ENCODE measurements at regions not wholly inside any gene's neighbourhood (a gene's known extent, or its start where the extent isn't known, plus 50 kb on each side); places are given as distances from the start of the nearest gene placed in this dataset.
"Not testable (repeated sequence)": the region's sequence is repeated elsewhere in the genome, so short reads cannot be mapped to it uniquely, and the experiment has no call there.

DNA sequence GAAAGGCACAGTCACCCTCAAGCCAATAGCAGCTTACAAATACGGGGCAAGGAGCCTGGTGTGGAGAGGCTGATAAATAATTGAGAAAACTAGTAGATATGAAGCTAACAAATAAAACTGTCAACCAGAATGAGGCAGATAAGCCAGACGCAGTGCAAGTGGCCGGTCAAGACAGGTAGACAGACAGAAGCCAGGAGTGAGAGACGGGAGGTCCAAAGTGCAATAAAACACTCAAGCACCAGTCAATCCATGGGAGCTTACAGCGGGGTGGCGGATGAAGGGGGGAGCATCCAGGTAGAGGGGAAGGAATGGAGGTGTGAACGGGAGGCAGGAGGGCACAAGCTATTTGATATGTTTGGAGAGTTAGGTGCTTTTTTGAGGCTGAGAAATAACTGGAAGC is 193.1 kb downstream of the FOXD4L6 start:
- DNase-seq (ENCODE audit: low spot score) = no peak

DNA sequence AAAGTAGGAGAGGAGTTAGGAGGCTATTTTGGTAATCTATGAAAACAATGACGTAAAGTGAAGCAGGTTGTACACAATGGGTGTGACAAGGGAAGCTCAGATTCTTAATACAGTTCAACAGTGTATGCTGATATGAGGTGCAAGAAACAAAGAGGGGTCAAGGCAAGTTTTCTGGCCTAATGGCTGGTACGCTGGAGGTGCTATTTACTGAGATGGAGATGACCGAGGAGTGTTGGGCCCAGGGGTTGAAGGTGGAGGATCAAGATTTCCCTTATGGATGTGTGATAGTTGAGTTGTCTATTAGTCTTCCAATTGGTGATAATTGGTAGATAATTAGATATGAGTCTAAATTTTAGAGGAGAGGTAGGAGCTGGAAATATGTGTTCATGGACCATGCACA is 194.0 kb downstream of the FOXD4L6 start:
- not testable (repeated sequence) for DNase-seq (ENCODE audit: low spot score)

DNA sequence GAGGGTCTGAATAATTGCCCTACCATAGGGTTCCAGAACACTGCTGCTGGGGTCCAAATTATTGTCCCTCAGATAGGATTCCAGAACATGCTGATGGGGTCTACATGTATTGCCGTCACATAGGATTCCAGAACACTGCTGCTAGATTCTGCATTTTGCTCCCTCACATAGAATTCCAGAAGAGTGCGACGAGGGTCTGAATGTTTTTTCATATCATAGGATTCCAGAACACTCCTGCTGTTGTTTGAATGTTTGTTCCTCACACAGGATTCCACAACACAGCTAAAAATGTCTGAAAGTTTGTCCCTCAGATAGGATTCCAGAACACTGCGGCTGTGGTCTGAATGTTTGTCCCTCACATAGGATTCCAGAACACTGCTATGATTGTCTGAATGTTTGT is 198.1 kb downstream of the FOXD4L6 start:
- not testable (repeated sequence) for DNase-seq (ENCODE audit: low spot score)

DNA sequence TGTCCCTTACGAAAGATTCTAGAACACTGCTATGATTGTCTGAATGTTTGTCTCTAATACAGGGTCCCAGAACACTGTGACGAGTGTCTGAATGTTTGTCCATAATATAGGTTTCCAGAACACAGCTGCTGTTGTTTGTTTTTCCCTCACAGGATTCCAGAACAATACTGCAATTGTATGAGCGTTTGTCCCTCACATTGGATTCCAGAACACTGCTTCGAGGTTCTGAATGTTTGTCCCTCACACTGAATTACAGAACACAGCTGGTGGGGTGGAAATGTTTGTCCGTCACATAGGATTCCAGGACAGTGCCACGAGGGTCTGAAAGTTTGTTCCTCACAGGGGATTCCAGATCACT is 199.0 kb downstream of the FOXD4L6 start:
- DNase-seq (ENCODE audit: low spot score) = not testable (repeated sequence)

DNA sequence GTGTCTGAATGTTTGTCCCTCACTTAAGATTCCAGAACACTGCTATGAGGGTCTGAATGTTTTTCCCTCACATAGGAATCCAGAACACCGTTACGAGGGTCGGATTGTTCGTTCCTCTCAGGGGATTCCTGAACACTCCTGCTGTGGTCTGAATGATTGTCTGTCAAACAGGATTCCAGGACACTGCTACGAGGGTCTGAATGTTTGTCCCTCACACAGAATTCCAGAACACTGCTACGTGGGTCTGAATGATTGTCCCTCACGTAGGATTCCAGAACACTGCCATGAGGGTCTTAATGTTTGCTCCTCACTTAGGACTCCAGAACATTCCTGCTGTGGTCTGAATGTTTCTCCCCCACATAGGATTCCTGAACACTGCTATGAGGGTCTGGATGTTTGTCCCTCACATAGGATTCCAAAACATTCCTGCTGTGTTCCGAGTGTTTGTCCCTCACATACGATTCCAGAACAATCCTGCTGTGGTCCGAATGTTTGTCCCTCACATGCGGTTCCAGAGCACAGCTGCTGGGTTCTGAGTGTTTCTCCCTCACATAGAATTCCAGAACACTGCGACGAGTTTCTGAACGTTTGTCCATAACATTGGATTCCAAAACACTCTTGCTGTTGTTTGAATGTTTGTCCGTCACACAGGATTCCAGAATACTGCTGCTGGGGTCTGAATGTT is 199.5 kb downstream of the FOXD4L6 start:
- no peak for DNase-seq (ENCODE audit: low spot score)

DNA sequence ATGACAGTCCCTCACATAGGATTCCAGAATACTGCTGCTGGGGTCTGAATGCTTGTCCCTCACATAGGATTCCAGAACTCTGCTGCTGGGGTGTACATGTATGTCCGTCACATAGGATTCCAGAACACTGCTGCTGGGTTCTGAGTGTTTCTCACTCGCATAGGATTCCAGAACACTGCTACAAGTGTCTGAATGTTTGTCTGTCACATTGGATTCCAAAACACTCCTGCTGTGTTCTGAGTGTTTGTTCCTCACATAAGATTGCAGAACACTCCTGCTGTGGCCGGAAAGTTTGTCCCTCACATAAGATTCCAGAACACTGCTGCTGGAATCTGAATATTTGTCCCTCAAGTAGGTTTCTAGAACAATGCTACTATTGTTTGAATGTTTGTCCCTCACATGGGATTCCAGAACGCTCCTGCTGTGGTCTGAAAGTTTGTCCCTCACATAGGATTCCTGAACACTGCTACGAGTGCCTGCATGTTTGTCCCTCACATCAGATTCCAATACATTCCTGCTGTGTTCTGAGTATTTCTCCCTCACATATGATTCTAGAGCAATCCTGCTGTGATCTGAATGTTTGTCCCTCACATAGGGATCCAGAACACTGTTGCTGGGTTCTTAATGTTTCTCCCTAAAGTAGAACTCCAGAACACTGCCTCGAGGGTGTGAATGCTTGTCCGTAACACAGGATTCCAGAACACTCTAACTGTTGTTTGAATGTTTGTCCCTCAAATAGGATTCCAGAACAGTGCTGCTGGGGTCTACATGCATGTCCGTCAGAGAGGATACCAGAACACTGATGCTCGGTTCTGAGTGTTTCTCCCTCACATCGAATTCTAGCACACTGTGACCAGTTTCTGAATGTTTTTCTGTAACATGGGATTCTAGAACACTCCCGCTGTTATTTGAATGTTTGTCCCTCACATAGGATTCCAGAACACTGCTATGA is 200.4 kb downstream of the FOXD4L6 start:
- no peak for DNase-seq (ENCODE audit: low spot score)

DNA sequence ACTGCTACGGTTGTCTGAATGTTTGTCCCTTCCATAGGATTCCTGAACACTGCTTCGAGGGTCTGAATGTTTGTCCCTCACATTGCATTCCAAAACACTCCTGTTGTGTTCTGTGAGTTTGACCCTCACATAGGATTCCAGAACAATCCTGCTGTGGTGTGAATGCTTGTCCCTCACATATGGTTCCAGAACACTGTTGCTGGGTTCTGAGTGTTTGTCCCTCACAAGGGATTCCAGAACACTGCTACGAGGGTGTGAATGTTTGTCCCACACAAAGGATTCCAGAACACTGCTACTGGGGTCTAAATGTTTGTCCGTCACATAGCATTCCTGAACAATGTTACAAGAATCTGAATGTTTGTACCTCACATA is 201.2 kb downstream of the FOXD4L6 start:
- no peak for DNase-seq (ENCODE audit: low spot score)

DNA sequence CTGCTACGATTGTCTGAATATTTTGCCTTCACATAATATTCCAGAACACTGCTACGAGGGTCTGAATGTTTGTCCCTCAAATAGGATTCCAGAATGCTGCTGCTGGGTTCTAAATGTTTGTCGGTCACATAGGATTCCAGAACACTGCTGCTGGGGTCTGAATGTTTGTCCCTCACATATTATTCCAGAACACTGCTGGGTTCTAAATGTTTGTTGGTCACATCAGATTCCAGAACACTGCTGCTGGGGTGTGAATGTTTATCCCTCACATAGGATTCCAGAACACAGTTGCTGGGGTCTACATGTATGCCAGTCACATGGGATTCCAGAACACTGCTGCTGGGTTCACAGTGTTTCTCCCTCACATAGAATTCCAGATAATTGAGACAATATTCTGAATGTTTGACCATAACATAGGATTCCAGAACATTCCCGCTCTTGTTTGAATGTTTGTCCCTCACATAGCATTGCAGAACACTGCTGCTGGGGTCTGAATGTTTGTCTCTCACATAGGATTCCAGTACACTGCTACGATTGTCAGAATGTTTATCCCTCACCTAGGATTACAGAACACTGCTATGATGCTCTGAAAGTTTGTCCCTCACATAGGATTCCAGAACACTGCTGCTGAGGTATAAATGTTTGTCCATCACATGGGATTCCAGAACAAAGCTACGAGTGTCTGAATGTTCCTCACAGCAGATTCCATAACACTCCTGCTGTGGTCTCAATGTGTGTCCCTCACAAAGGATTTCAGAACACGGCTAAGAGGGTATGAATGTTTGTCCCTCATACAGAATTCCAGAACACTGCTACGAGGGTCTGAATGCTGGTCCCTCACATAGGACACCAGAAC is 201.8 kb downstream of the FOXD4L6 start:
- DNase-seq (ENCODE audit: low spot score) = no peak

DNA sequence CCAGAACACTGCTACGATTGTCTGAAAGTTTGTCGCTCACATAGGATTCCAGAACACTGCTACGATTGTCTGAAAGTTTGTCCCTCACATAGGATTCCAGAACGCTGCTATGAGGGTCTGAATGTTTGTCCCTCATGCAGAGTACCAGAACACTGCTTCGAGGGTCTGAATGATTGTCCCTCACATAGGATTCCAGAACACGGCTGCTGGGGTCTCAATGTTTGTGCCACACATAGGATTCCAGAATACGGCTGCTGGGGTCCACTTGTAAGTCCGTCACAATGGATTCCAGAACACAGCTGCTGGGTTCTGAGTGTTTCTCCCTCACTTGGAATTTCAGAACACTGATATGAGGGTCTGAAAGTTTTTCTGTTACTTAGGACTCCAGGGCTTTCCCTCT is 203.3 kb downstream of the FOXD4L6 start:
- no peak for DNase-seq (ENCODE audit: low spot score)

DNA sequence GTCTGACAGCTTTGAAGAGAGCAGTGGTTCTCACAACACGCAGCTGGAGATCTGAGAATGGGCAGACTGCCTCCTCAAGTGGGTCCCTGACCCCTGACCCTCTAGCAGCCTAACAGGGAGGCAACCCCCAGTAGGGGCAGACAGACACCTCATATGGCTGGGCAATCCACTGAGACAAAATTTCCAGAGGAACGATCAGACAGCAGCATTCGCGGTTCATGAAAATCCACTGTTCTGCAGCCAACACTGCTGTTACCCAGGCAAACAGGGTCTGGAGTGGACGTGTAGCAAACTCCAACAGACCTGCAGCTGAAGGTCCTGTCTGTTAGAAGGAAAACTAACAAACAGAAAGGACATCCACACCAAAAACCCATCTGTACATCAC is 212.1 kb downstream of the FOXD4L6 start:
- not testable (repeated sequence) for DNase-seq (ENCODE audit: low spot score)

DNA sequence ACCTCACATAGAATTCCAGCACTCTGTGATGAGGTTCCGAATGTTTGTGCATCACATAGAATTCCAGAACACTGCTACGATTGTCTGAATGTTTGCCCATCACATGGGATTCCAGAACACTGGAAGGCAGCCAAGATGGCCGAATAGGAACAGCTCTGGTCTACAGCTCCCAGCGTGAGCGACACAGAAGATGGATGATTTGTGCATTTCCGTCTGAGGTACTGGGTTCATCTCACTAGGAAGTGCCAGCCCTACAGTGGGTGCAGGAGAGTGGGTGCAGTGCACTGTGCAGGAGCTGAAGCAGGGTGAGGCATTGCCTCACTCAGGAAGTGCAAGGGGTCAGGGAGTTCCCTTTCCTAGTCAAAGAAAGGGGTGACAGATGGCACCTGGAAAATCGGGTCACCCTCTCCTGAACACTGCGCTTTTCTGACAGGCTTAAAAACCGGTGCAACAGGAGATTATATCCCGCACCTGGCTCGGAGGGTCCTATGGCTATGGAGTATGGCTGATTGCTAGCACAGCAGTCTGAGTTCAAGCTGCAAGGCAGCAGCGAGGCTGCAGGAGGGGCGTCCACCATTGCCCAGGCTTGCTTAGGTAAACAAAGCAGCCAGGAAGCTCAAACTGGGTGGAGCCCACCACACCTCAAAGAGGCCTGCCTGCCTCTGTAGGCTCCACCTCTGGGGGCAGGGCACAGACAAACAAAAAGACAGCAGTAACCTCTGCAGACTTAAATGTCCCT is 212.7 kb downstream of the FOXD4L6 start:
- DNase-seq (ENCODE audit: low spot score) = not testable (repeated sequence)

DNA sequence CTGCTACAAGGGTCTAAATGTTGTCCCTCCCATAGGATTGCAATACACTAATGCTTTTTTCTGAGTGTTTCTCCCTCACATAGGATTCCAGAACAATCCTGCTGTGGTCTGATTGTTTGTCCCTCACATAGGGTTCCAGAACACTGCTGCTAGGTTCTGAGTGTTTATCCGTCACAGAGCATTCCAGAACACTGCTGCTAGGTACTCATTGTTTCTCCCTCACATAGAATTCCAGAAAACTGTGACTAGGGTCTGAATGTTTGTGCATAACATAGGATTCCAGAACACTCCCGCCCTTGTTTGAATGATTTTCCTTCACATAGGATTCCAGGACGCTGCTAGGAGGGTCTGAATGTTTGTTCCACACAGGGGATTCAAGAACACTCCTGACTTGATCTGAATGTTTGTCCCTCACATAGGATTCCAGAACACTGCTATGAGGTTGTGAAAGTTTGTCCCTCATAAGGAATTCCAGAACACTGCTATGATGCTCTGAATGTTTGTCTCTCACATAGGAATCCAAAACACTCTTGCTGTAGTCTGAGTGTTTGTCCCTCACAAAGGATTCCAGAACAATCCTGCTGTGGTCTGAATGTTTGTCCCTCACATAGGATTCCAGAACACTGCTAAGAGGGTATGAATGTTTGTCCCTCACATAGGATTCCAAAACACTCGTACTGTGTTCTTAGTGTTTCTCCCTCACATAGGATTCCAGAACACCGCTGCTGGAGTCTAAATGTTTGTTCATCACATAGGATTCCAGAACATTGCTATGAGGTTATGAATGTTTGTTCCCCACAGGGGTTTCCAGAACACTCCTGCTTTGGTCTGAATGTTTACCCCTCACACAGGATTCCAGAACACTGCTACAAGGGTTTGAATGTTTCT is 213.5 kb downstream of the FOXD4L6 start:
- DNase-seq (ENCODE audit: low spot score) = no peak

DNA sequence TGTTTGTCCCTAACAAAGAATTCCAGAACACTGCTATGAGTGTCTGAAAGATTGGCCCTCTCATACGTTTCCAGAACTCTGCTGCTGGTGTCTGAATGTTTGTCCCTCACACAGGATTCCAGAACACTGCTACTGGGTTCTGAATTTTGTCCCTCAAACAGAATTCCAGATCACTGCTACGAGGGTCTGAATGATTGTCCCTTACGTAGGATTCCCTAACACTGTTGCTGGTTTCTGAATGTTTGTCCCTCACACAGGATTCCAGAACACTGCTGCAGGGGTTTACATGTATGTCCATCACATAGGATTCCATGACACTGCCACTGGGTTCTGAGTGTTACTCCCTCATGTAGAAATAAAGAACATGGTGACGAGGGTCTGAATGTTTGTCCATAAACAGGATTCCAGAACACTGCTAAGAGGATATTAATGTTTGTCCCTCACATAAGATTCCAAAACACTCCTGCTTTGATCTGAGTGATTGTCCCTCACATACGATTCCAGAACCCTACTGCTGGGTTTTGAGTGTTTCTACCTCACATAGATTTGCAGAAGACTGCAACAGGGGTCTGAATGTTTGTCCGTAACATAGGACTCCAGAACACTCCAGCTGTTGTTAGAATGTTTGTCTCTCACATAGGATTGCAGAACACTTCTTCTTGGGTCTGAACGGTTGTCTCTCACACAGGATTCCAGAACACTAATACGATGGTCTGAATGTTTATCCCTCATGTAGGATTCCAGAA is 214.4 kb downstream of the FOXD4L6 start:
- DNase-seq (ENCODE audit: low spot score) = no peak

DNA sequence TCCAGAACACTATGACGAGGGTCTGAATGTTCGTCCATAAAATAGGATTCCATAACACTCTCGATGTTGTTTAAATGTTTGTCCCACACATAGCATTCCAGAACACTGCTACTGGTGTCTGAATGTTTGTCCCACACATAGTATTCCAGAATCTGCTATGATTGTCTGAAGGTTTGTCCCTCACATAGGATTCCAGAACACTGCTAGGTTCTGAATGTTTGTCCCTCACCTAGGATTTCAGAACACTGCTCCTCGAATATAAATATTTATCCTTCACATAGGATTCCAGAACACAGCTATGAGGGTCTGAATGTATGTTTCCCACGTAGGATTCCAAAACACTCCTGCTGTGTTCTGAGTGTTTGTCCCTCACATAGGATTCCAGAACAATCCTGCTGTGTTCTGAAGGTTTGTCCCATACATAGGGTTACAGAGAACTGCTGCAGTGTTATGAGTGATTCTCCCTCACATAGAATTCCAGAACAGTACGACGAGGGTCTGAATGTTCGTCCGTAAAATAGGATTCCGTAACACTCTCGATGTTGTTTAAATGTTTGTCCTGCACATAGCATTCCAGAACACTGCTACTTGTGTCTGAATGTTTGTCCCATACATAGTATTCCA is 215.3 kb downstream of the FOXD4L6 start:
- no peak for DNase-seq (ENCODE audit: low spot score)

DNA sequence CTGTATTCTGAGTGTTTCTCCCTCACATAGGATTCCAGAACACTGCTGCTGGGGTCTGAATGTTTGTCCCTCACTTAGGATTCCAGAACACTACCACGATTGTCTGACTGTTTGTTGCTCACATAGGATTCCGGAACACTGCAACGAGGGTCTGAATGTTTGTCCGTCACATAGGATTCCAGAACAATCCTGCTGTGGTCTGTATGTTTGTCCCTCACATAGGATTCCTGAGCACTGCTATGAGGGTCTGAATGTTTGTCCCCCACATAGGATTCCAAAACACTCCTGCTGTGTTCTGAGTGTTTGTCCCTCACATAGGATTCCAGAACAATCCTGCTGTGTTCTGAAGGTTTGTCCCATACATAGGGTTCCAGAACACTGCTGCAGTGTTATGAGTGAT is 215.8 kb downstream of the FOXD4L6 start:
- not testable (repeated sequence) for DNase-seq (ENCODE audit: low spot score)

DNA sequence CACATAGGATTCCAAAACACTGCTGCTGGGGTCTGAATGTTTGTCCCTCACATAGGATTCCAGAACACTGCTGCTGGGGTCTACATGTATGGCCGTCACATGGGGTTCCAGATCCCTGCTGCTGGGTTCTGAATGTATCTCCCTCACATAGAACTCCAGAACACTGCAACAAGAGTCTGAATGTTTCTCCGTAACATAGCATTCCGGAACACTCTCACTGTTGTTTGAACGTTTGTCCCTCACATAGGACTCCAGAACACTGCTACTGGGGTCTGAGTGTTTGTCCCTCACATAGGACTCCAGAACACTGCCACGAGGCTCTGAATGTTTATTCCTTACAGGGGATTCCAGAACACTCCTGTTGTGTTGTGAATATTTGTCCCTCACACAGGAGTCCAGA is 216.8 kb downstream of the FOXD4L6 start:
- no peak for DNase-seq (ENCODE audit: low spot score)

DNA sequence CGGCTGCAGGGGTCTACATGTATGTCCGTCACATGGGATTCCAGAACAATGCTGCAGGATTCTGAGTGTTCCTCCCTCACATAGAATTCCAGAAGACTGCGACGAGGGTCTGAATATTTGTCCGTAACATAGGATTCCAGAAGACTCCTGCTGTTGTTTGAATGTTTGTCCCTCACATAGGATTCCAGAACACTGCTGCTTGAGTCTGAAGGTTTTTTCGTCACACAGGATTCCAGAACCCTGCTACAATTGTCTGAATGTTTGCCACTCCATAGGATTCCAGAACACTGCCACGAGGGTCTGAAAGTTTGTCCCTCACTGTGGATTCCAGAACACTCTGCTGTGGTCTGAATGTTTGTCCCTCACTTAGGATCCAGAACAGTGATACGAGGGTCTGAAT is 217.5 kb downstream of the FOXD4L6 start:
- DNase-seq (ENCODE audit: low spot score) = not testable (repeated sequence)

DNA sequence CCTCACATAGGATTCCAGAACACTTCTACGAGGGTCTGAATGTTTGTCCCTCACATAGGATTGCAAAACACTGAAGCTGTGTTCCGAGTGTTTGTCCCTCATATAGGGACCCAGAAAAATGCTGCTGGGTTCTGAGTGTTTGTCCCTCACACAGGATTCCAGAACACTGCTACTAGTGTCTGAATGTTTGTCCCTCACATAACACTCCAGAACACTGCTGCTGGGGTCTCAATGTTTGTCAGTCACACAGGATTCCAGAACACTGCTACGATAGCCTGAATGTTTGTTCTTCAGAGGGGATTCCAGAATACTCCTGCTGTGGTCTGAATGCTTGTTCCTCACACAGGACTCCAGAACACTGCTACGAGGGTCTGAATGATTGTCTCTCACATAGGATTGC is 218.7 kb downstream of the FOXD4L6 start:
- DNase-seq (ENCODE audit: low spot score) = no peak

DNA sequence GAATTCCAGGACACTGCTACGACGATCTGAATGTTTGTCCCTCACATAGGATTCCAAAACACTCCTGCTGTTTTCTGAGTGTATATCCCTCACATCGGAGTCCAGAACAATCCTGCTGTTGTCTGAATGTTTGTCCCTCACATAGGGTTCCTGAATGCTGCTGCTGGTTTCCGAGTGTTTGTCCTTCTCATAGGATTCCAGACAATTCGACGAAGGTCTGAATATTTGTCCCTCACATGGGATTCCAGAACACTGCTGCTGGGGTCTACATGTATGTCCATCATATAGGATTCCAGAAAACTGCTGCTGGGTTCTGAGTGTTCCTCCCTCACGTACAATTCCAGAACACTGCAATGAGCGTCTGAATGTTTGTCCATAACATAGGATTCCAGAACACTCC is 219.4 kb downstream of the FOXD4L6 start:
- DNase-seq (ENCODE audit: low spot score) = not testable (repeated sequence)
